NCI-H82 (cell line): ENCODE measurements at regions not wholly inside any gene's neighbourhood (a gene's known extent, or its start where the extent isn't known, plus 50 kb on each side); places are given as distances from the start of the nearest gene placed in this dataset.
"Not testable (repeated sequence)": the region's sequence is repeated elsewhere in the genome, so short reads cannot be mapped to it uniquely, and the experiment has no call there.

Experiments
- DNase-seq: peaks from one replicate; lab custom pipeline; 2025; lab: John Stamatoyannopoulos, UW

DNA sequence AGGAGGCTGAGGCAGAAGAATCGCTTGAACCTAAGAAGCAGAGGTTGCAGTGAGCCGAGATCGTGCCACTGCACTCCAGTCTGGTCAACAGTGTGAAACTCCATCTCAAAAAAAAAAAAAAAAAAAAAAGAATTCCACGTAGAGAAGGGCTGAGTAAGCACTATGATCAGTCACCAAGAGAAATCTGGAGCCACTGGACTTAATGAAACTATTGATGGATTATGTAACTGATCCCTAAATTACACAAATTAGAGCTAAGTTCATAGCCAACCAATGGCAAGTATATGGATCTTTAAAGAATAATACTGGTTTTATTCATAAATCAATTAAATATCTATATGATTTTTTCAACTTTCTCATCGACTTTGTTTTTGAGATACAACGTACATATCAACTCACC, 72.2 kb upstream of the ABLIM1 start:
- DNase-seq, result no peak

GRCh38 chr10:114732931-114733330, 74.9 kb upstream of the ABLIM1 start:
- no peak for DNase-seq

DNA sequence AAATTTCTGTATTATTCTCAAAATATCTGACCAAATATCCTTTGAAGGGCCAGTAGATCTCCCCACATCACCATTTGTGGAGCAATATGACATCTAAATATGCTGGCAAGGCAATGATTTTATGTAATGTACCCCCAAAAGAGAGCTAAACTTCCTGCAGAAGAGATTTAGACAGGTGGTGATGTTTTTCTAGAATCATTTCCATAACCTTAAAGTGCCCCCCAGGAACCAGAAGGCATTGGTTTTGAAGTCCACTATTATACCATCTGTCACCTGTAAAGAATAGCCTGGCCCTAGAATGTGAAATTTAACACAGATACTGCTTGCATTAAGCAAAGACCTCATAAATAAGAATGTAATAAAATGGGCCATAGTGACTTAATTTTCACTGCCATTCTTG, 77.9 kb upstream of the ABLIM1 start:
- no peak for DNase-seq

DNA sequence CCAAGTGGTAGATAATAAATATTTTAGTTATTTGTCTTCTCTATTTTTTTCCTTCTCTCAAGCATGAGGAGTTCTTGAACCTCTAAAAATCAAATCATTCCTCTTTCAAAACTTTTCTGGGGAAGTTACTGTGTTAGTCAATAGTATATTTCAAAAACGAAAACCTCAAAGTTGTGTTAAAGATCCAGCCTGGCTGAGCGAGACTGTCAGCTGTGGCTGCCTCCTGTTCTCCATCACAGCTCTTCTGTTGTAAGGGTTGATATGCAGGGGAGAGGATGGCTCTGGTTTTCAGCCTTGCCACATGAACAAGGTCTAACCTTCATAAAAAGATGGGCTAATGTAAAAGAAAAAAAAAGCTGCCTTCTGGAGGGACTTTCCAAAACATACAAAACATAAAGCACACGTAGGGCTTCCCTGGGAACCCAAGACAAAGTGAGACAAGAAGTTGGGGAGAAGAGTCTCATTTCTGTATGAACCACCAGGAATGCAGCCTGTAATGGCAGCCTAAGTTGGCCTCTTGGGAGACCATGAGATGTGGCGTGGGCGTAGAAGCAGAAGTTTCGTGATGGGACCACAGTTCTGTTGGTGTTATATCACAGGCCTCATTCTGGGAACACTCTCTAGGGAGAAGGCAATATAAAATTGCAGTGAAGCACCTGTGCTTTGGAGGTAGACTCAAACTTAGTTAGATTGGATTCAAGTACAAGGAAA, 77.9 kb upstream of the FHIP2A start:
- DNase-seq, result no peak

GRCh38 chr10:114746531-114746930, 75.0 kb upstream of the FHIP2A start:
- no peak for DNase-seq

DNA sequence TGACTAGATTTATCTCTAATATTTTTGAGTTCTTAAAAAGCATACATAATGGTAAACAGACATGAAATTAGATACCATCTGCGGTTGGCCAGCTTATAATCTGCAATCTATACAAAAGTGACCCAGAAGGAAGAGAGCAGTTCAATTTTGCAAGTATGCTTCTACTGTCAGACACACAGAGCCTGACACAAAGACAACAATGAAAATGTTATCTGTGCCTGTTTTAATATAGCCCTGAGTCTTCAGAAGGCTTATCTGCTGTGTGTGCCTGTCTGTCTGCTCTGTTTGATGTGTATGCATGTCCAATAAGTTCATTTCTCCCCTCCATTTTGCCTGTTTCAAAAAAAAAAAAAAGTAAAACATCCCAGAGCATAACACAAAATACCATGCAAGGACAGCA, 73.3 kb upstream of the FHIP2A start:
- no peak for DNase-seq

- DNase-seq, result no peak
Observed at GRCh38 chr10:114749014-114749413, 72.6 kb upstream of the FHIP2A start.

DNA sequence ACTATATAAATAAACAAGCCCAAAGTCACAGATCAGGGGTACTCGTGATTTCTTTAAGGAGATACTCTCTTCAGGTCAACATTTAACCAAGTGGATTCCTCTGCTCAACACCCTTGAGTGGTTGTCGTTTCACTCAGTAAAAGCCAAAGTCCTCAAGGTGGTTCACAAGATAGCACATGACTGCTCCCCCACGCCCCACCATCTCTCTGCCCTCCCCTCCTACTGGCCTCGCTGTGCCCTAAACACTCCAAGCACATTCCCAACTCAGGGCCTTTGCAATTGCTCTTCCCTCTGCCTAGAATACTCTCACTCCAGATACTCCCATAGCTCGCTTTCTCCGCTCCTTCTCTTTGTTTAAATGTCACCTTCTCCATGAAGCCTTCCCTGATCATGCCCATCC, 72.1 kb upstream of the FHIP2A start:
- no peak for DNase-seq

- no peak for DNase-seq
Observed at GRCh38 chr10:114751856-114752255, 69.7 kb upstream of the FHIP2A start.

DNA sequence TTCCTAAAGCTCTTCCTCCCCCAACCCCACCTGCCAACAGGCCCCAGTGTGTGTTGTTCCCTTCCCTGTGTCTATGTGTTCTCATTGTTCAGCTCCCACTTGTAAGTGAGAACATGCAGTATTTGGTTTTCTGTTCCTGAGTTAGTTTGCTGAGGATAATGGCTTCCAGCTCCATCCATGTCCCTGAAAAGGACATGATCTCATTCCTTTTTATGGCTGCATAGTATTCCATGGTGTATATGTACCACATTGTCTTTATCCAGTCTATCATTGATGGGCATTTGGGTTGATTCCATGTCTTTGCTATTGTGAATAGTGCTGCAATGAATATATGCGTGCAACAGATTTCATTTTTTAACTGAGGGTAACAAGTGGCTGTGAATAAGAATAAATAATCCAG, 69.0 kb upstream of the FHIP2A start:
- not testable (repeated sequence) for DNase-seq

- DNase-seq, result no peak
Observed at GRCh38 chr10:114753126-114753525, 68.5 kb upstream of the FHIP2A start.

GRCh38 chr10:114754445-114755320, 66.9 kb upstream of the FHIP2A start:
- DNase-seq, result no peak

DNA sequence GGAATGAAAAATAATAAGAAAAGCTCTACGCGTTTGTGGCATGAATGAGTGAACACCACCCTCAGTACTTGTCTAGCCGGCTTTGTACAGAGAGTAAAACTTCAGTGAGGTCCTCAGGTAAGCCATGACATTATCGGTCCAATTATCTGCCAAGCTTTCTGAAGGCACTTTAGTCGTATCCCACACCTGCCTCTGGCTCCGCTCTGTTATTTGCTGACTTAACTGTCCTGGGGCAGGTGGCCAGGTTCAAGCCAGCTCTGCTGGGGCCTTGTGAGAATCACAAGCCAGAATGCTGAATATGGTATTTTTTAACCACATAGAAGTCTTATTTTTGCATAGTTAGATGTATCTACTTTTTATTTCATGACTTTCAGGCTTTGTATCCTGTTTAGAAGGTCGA, 66.0 kb upstream of the FHIP2A start:
- no peak for DNase-seq

DNA sequence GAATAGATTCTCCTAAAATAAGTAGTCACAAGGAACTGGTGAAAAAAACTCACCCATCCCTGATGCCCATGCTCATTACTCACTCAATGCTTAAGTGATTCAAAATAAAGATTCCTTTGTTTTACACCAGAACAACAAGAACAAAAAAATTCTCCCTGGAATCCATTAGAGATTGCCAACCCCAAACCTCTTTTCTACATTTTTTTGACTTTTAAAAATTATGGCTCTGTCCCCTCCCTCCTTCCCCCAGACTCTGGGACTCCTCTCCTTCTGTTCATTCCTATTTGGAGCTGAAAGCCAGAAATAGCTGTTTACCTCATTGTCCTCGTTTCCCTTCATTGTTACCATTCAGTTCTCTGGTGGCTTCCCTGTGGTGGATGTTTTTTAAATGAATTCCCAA, 63.2 kb upstream of the FHIP2A start:
- DNase-seq, result no peak

GRCh38 chr10:114761205-114762193, 60.1 kb upstream of the FHIP2A start:
- DNase-seq, result no peak

- DNase-seq, result no peak
Observed at GRCh38 chr10:114762811-114763210, 58.8 kb upstream of the FHIP2A start.

- no peak for DNase-seq
Observed at GRCh38 chr10:114764656-114765055, 56.9 kb upstream of the FHIP2A start.

DNA sequence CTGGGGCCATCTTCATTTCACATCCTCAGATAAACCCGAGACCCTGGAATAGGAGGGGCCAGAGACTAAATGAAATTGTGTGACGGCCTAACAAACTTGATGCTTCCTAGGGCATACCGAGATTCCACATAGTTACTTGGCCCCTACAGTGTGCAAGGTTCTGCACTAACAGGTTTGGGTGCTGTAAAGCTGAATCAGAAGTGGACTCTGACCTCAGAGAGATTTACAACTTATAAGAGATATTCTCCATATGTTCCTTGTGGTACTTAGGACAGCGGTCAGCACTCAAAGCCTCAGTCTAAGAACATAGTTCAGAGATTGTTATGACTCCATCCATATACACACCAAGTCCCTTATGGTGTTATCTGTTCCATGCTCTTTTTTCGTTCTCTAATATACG, 55.1 kb upstream of the FHIP2A start:
- DNase-seq, result no peak

GRCh38 chr10:114767101-114767985, 54.2 kb upstream of the FHIP2A start:
- no peak for DNase-seq

GRCh38 chr10:114767986-114768821, 53.4 kb upstream of the FHIP2A start:
- peak; percentile 21 for DNase-seq
